HepG2 (cell line): ENCODE measurements at regions not wholly inside any gene's neighbourhood (a gene's known extent, or its start where the extent isn't known, plus 50 kb on each side); places are given as distances from the start of the nearest gene placed in this dataset.

Experiments
- ATAC-seq: fragments of 200-7000 bp; cut with Tn5 transposase; 3 replicates; pipeline ENCODE4 v1.9.1; 2020; ENCODE audit warnings: mild to moderate bottlenecking, moderate library complexity
- BruUV-seq: library from RNA; stranded (reverse); fragments of 400-500 nt; replicated peaks from 2 replicates; lab custom pipeline; 2021; lab: Mats Ljungman, UMichigan
- CTCF ChIA-PET: fragments of 300-600 bp; formaldehyde crosslinking; extraction: SDS; loops from one replicate; lab custom pipeline; 2021; ENCODE audit warnings: low total read pairs, inconsistent platforms, low intra/inter-chr PET ratio; lab: Yijun Ruan, JAX
- POLR2A ChIA-PET: fragments of 350-600 bp; sonication (Branson Sonifier 250); formaldehyde crosslinking; loops from one replicate; lab custom pipeline; 2020; ENCODE audit warnings: antibody characterized with exemption, inconsistent platforms; lab: Yijun Ruan, JAX
- DNase-seq: peaks from one replicate; pipeline ENCODE4 v3.0.0-alpha.2; 2015; ENCODE audit warnings: low spot score
- FAIRE-seq: peaks from 3 replicates; lab custom pipeline; 2011; peaks lifted over from hg19 to GRCh38; lab: Jason Lieb, UNC
- H2AFZ ChIP-seq: one replicate; pipeline ENCODE4 v1.6.1; 2011; ENCODE audit warnings: low read length, inconsistent platforms
- H3K27ac ChIP-seq: fragments of 300-600 bp; 3 replicates; pipeline ENCODE4 v1.8.0; 2011; ENCODE audit warnings: mixed run types, mild to moderate bottlenecking, mixed read lengths, low read length, inconsistent platforms; ENCODE audit not compliant: insufficient read depth; ENCODE audit errors: extremely low read length
- H3K27me3 ChIP-seq, 2 experiments: fragments of 200-600 bp in 1 of 2; 2 replicates in 1 of 2; 3 replicates in 1 of 2; pipeline versions ENCODE4 v1.6.0 to v1.8.0; 2011; ENCODE audit warnings: low read length in 2 of 2, mild to moderate bottlenecking in 2 of 2, moderate library complexity in 2 of 2, inconsistent platforms in 1 of 2; ENCODE audit not compliant: insufficient read depth in 2 of 2, control insufficient read depth in 1 of 2
- H3K36me3 ChIP-seq, 2 experiments: fragments of 200-600 bp in 1 of 2; replicated peaks in 1 of 2; 2 replicates in 1 of 2; 3 replicates in 1 of 2; pipeline versions ENCODE4 v1.5.1 to v1.8.0; 2011; ENCODE audit warnings: low read length in 2 of 2, inconsistent platforms in 1 of 2; ENCODE audit not compliant: insufficient read depth in 2 of 2, control insufficient read depth in 1 of 2
- H3K4me1 ChIP-seq: 2 replicates; pipeline ENCODE4 v1.5.1; 2012; ENCODE audit warnings: low read length, inconsistent platforms; ENCODE audit not compliant: insufficient read depth
- H3K4me2 ChIP-seq: 2 replicates; pipeline ENCODE4 v1.6.0; 2011; ENCODE audit warnings: low read depth, low read length, inconsistent platforms
- H3K4me3 ChIP-seq, 3 experiments: fragments of 200-600 bp in 1 of 3; sonication (generic), shearing (Covaris generic) in 1 of 3; replicated peaks in 1 of 3; 2 replicates each; pipeline ENCODE4 v1.5.1; 2011 to 2016; ENCODE audit warnings: low read length in 3 of 3, inconsistent platforms in 2 of 3, low read depth in 2 of 3, mild to moderate bottlenecking in 2 of 3, control low read depth in 1 of 3, mixed read lengths in 1 of 3; ENCODE audit not compliant: insufficient read depth in 1 of 3
- H3K79me2 ChIP-seq: one replicate; pipeline ENCODE4 v1.6.1; 2011; ENCODE audit warnings: low read length, inconsistent platforms; ENCODE audit not compliant: insufficient read depth
- H3K9ac ChIP-seq: 2 replicates; pipeline ENCODE4 v1.6.0; 2011; ENCODE audit warnings: mild to moderate bottlenecking, low read depth, low read length, inconsistent platforms; ENCODE audit not compliant: insufficient read depth
- H3K9me3 ChIP-seq: 2 replicates; pipeline ENCODE4 v1.5.1; 2012; ENCODE audit warnings: mild to moderate bottlenecking, low read length
- H4K20me1 ChIP-seq: 2 replicates; pipeline ENCODE4 v1.6.0; 2011; ENCODE audit warnings: inconsistent platforms, mild to moderate bottlenecking, low read length, moderate library complexity; ENCODE audit not compliant: insufficient read depth
- PRDM15 ChIP-seq: sonication (generic); formaldehyde crosslinking; IDR thresholded peaks from 2 replicates; pipeline ENCODE4 v1.4.0; 2020; ENCODE audit warnings: missing genetic modification reagents
- ZNF432 ChIP-seq: sonication (generic); formaldehyde crosslinking; IDR thresholded peaks from 2 replicates; pipeline ENCODE4 v1.5.0; 2020; ENCODE audit warnings: missing genetic modification reagents, mild to moderate bottlenecking, borderline replicate concordance
- WGBS: methylation state at CpG from one replicate; pipeline ENCODE4 v1.1.6; 2017; ENCODE audit warnings: low lambda C conversion rate; 5-methylcytosine and 5-hydroxymethylcytosine counted together
- in situ Hi-C: cut with HindIII; loops from 2 replicates; pipeline ENCODE4 v1.10.0; 2017; ENCODE audit warnings: low pct_unique_long_range_greater_than_20kb; ENCODE audit not compliant: extremely low pct_ligation_motif_present
- intact Hi-C: fragments of 100-400 bp; cut with micrococcal nuclease; formaldehyde crosslinking; loops from one replicate; pipeline ENCODE4 v1.10.0; 2022; ENCODE audit not compliant: unreplicated experiment

DNA sequence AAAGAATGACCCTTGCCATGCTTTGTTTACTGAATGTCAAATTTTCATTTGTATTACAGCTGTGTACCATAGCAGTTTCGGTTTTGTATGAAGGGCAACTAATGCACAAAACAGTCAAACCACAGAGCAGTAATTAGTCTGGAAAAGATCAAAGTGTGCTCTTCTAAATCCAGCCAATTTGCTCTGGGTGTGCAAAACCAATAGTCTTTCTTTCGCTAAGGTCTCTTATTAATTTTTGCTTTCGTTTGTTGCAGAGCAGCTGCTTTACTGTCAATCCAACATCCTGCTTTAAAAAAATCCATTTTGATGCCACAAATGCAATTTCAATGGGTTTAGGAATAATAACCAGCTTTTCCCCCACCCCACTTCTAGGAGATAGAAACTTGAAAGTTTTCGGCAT, 114.2 kb downstream of the BRMS1L start:
- Histone ChIP-seq H3K4me2 (peak overlapping the region; percentile 31), H3K27me3 (no peaks in the 10 kb centered on the region)

More for the DNA sequence above, 114.2 kb downstream of the BRMS1L start:
- Histone ChIP-seq H3K4me1 (no peaks in the 10 kb centered on the region), H2AFZ (no peak overlapping the region), H3K36me3 (no peaks in the 10 kb centered on the region), H3K9me3 (no peaks in the 10 kb centered on the region)
- BruUV-seq: no TSS peak
- in situ Hi-C loops: no loop called here
- WGBS: 6% methylated on average over 4 of the region's 4 CpGs
- TF ChIP-seq ZNF432 (CRISPR knock-in tag) (no peak), PRDM15 (0 out of 2 replicates have a peak, but pooled peaks have one; percentile 2)
- TF ChIP-seq, all 625 proteins: peak for 1
- H3K79me2 ChIP-seq: no peaks in the 10 kb centered on the region
- no peak overlapping the region for H3K9ac ChIP-seq
- ChIA-PET CTCF (no interaction called here), POLR2A (no interaction called here)
- intact Hi-C loops: no loop called here
- no peak for DNase-seq
- H3K27ac ChIP-seq: no peak overlapping the region
- peak; percentile 31; the same call in 2 of the 3 replicates for ATAC-seq
- H3K4me3 ChIP-seq: no peak overlapping the region
- no peaks in the 10 kb centered on the region for H4K20me1 ChIP-seq
- FAIRE-seq: no peak
